ENCODE measurements at regions not wholly inside any gene's neighbourhood (a gene's known extent, or its start where the extent isn't known, plus 50 kb on each side); places are given as distances from the start of the nearest gene placed in this dataset.

DNA sequence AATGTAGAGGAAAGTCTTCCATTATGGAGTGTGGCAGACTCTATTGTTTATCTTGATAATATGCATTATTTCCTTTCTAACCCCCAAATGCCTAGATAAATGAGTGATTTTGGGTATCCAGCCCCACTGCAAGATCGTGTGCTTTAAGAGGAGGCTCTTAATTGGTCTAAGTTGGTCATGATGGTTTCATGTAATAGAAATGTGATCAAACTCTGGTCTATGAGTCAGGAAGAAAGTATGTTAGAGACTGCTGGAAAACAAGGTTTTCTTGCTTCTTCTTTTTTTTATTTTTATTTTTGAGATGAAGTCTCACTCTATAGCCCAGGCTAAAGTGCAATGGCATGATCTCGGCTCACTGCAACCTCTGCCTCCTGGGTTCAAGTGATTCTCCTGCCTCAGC, 344.5 kb upstream of the TNP1 start:
- TF ChIP-seq POLR2A (IDR thresholded peaks at IDR 0.05; ENCODE audit: extremely low read depth, insufficient read length), result no peak
- TF ChIP-seq, protein P1, sequence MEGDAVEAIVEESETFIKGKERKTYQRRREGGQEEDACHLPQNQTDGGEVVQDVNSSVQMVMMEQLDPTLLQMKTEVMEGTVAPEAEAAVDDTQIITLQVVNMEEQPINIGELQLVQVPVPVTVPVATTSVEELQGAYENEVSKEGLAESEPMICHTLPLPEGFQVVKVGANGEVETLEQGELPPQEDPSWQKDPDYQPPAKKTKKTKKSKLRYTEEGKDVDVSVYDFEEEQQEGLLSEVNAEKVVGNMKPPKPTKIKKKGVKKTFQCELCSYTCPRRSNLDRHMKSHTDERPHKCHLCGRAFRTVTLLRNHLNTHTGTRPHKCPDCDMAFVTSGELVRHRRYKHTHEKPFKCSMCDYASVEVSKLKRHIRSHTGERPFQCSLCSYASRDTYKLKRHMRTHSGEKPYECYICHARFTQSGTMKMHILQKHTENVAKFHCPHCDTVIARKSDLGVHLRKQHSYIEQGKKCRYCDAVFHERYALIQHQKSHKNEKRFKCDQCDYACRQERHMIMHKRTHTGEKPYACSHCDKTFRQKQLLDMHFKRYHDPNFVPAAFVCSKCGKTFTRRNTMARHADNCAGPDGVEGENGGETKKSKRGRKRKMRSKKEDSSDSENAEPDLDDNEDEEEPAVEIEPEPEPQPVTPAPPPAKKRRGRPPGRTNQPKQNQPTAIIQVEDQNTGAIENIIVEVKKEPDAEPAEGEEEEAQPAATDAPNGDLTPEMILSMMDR (IDR thresholded peaks at IDR 0.05; ENCODE audit: low read depth, low read length), result no peak

Data from NB4 (cell line).